WTC11 (cell line): ENCODE measurements at regions not wholly inside any gene's neighbourhood (a gene's known extent, or its start where the extent isn't known, plus 50 kb on each side); places are given as distances from the start of the nearest gene placed in this dataset.

ENCODE experiments used
- CREB1 ChIP-seq: sonication (generic); formaldehyde crosslinking; IDR thresholded peaks from 2 replicates; pipeline ENCODE4 v1.8.0; 2023; ENCODE audit warnings: mild to moderate bottlenecking, missing genetic modification reagents
- ETV6 ChIP-seq: sonication (generic); formaldehyde crosslinking; IDR thresholded peaks from 2 replicates; pipeline ENCODE4 v1.8.1; 2022; ENCODE audit warnings: mild to moderate bottlenecking, missing genetic modification reagents
- FOXK1 ChIP-seq: sonication (generic); formaldehyde crosslinking; IDR thresholded peaks from 2 replicates; pipeline ENCODE4 v1.8.0; 2022; ENCODE audit warnings: mild to moderate bottlenecking, moderate library complexity, missing genetic modification reagents
- IRF2 ChIP-seq: sonication (generic); formaldehyde crosslinking; IDR thresholded peaks from 2 replicates; pipeline ENCODE4 v1.8.0; 2022; ENCODE audit warnings: low read depth, missing genetic modification reagents, borderline replicate concordance
- JAZF1 ChIP-seq: fragments of 250-450 bp; sonication (Bioruptor Pico); IDR thresholded peaks from 2 replicates; pipeline ENCODE4 v1.9.0; 2021; ENCODE audit warnings: moderate library complexity, mild to moderate bottlenecking, inconsistent platforms
- MXD4 ChIP-seq: fragments of 250-450 bp; sonication (Bioruptor Pico); IDR thresholded peaks from 2 replicates; pipeline ENCODE4 v1.8.0; 2021; ENCODE audit warnings: mild to moderate bottlenecking, moderate library complexity, borderline replicate concordance
- ZNF138 ChIP-seq: sonication (generic); formaldehyde crosslinking; conservative IDR thresholded peaks from 2 replicates; pipeline ENCODE4 v1.8.1; 2022; ENCODE audit warnings: mild to moderate bottlenecking, moderate library complexity, missing genetic modification reagents
- TF ChIP-seq, protein P1 (sequence below): sonication (generic); formaldehyde crosslinking; IDR thresholded peaks from 2 replicates; pipeline ENCODE4 v1.8.1; 2023; ENCODE audit warnings: mild to moderate bottlenecking, missing genetic modification reagents, moderate library complexity
- TF ChIP-seq, protein P2 (sequence below): fragments of 200-600 bp; IDR thresholded peaks from 2 replicates; pipeline ENCODE4 v1.8.0; 2022; ENCODE audit warnings: antibody characterized with exemption
- TF ChIP-seq, protein P3 (sequence below): sonication (generic); formaldehyde crosslinking; IDR thresholded peaks from 2 replicates; pipeline ENCODE4 v1.8.0; 2022; ENCODE audit warnings: mild to moderate bottlenecking, missing genetic modification reagents
- TF ChIP-seq, protein P4 (sequence below): sonication (generic); formaldehyde crosslinking; IDR thresholded peaks from 2 replicates; pipeline ENCODE4 v1.8.0; 2023; ENCODE audit warnings: missing genetic modification reagents, mild to moderate bottlenecking, borderline replicate concordance
- TF ChIP-seq, protein P5 (sequence below): fragments of 250-450 bp; sonication (Bioruptor Pico); IDR thresholded peaks from 2 replicates; pipeline ENCODE4 v1.8.0; 2021; ENCODE audit warnings: mild to moderate bottlenecking

DNA sequence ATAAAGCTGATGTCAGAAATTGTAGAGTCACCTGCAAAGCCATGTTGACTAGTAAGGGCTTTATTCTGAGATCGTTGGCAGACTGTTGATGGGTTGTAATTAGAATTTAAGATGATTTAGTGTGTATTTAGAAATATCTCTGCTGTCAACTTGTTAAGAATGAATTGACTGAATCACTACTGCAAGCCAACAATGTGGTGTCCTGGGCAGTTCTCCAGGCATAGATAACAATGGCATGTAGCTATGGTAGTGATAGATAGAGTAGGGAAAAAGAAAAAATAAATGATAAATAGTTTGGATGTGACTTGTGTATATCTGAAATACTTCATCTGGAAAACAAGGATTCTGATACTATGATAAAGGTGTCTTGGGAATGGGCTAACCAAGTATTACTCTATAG is 640.2 kb downstream of the ARL4A start:
- TF ChIP-seq ETV6 (CRISPR knock-in tag) = no peak
- TF ChIP-seq, protein P1, sequence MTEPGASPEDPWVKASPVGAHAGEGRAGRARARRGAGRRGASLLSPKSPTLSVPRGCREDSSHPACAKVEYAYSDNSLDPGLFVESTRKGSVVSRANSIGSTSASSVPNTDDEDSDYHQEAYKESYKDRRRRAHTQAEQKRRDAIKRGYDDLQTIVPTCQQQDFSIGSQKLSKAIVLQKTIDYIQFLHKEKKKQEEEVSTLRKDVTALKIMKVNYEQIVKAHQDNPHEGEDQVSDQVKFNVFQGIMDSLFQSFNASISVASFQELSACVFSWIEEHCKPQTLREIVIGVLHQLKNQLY (CRISPR knock-in tag) = no peak
- no peak for TF ChIP-seq IRF2 (CRISPR knock-in tag)
- TF ChIP-seq, protein P2, sequence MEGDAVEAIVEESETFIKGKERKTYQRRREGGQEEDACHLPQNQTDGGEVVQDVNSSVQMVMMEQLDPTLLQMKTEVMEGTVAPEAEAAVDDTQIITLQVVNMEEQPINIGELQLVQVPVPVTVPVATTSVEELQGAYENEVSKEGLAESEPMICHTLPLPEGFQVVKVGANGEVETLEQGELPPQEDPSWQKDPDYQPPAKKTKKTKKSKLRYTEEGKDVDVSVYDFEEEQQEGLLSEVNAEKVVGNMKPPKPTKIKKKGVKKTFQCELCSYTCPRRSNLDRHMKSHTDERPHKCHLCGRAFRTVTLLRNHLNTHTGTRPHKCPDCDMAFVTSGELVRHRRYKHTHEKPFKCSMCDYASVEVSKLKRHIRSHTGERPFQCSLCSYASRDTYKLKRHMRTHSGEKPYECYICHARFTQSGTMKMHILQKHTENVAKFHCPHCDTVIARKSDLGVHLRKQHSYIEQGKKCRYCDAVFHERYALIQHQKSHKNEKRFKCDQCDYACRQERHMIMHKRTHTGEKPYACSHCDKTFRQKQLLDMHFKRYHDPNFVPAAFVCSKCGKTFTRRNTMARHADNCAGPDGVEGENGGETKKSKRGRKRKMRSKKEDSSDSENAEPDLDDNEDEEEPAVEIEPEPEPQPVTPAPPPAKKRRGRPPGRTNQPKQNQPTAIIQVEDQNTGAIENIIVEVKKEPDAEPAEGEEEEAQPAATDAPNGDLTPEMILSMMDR = no peak
- TF ChIP-seq FOXK1 = no peak
- no peak for TF ChIP-seq ZNF138 (CRISPR knock-in tag)
- no peak for TF ChIP-seq CREB1 (CRISPR knock-in tag)
- TF ChIP-seq MXD4 (CRISPR knock-in tag) = no peak
- TF ChIP-seq, protein P3, sequence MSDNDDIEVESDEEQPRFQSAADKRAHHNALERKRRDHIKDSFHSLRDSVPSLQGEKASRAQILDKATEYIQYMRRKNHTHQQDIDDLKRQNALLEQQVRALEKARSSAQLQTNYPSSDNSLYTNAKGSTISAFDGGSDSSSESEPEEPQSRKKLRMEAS = no peak
- TF ChIP-seq, protein P4, sequence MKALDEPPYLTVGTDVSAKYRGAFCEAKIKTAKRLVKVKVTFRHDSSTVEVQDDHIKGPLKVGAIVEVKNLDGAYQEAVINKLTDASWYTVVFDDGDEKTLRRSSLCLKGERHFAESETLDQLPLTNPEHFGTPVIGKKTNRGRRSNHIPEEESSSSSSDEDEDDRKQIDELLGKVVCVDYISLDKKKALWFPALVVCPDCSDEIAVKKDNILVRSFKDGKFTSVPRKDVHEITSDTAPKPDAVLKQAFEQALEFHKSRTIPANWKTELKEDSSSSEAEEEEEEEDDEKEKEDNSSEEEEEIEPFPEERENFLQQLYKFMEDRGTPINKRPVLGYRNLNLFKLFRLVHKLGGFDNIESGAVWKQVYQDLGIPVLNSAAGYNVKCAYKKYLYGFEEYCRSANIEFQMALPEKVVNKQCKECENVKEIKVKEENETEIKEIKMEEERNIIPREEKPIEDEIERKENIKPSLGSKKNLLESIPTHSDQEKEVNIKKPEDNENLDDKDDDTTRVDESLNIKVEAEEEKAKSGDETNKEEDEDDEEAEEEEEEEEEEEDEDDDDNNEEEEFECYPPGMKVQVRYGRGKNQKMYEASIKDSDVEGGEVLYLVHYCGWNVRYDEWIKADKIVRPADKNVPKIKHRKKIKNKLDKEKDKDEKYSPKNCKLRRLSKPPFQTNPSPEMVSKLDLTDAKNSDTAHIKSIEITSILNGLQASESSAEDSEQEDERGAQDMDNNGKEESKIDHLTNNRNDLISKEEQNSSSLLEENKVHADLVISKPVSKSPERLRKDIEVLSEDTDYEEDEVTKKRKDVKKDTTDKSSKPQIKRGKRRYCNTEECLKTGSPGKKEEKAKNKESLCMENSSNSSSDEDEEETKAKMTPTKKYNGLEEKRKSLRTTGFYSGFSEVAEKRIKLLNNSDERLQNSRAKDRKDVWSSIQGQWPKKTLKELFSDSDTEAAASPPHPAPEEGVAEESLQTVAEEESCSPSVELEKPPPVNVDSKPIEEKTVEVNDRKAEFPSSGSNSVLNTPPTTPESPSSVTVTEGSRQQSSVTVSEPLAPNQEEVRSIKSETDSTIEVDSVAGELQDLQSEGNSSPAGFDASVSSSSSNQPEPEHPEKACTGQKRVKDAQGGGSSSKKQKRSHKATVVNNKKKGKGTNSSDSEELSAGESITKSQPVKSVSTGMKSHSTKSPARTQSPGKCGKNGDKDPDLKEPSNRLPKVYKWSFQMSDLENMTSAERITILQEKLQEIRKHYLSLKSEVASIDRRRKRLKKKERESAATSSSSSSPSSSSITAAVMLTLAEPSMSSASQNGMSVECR (CRISPR knock-in tag) = no peak
- no peak for TF ChIP-seq JAZF1
- TF ChIP-seq, protein P5, sequence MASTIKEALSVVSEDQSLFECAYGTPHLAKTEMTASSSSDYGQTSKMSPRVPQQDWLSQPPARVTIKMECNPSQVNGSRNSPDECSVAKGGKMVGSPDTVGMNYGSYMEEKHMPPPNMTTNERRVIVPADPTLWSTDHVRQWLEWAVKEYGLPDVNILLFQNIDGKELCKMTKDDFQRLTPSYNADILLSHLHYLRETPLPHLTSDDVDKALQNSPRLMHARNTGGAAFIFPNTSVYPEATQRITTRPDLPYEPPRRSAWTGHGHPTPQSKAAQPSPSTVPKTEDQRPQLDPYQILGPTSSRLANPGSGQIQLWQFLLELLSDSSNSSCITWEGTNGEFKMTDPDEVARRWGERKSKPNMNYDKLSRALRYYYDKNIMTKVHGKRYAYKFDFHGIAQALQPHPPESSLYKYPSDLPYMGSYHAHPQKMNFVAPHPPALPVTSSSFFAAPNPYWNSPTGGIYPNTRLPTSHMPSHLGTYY (CRISPR knock-in tag) = no peak
